ENCODE measurements at regions not wholly inside any gene's neighbourhood (a gene's known extent, or its start where the extent isn't known, plus 50 kb on each side); places are given as distances from the start of the nearest gene placed in this dataset.
A peak's percentile ranks its signal among the peaks of the same experiment; 100 is the strongest.

GRCh38 chr14:38868399-38869290 lies 234.4 kb downstream of the SEC23A start (continued):
- TF ChIP-seq NFKBIZ (CRISPR knock-in tag; IDR thresholded peaks at IDR 0.05), result 0 out of 2 replicates have a peak, but pooled peaks have one; percentile 63
- peak; percentile 77; the same call in 1 of the 2 replicates for TF ChIP-seq FOXO1 (CRISPR knock-in tag; IDR thresholded peaks at IDR 0.05)
- no peak for TF ChIP-seq ZNF160 (CRISPR knock-in tag; IDR thresholded peaks at IDR 0.05)
- TF ChIP-seq SNAPC2 (CRISPR knock-in tag; IDR thresholded peaks at IDR 0.05), result 0 out of 2 replicates have a peak, but pooled peaks have one; percentile 65
- TF ChIP-seq, protein P1, sequence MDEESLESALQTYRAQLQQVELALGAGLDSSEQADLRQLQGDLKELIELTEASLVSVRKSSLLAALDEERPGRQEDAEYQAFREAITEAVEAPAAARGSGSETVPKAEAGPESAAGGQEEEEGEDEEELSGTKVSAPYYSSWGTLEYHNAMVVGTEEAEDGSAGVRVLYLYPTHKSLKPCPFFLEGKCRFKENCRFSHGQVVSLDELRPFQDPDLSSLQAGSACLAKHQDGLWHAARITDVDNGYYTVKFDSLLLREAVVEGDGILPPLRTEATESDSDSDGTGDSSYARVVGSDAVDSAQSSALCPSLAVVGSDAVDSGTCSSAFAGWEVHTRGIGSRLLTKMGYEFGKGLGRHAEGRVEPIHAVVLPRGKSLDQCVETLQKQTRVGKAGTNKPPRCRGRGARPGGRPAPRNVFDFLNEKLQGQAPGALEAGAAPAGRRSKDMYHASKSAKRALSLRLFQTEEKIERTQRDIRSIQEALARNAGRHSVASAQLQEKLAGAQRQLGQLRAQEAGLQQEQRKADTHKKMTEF (CRISPR knock-in tag; IDR thresholded peaks at IDR 0.05), result peak; percentile 84
- no peak for TF ChIP-seq ZSCAN25 (CRISPR knock-in tag; IDR thresholded peaks at IDR 0.05)
- TF ChIP-seq ZEB1 (IDR thresholded peaks at IDR 0.05; ENCODE audit: insufficient replicate concordance, low read depth), result no peak
- no peak for TF ChIP-seq DMTF1 (CRISPR knock-in tag; IDR thresholded peaks at IDR 0.05)
- TF ChIP-seq ZNF556 (CRISPR knock-in tag; IDR thresholded peaks at IDR 0.05; ENCODE audit: borderline replicate concordance), result peak; percentile 61; the same call in 1 of the 2 replicates
- TF ChIP-seq ZBTB25 (CRISPR knock-in tag; IDR thresholded peaks at IDR 0.05), result 0 out of 2 replicates have a peak, but pooled peaks have one; percentile 11
- no peak for TF ChIP-seq RFX3 (CRISPR knock-in tag; IDR thresholded peaks at IDR 0.05)
- TF ChIP-seq, protein P2, sequence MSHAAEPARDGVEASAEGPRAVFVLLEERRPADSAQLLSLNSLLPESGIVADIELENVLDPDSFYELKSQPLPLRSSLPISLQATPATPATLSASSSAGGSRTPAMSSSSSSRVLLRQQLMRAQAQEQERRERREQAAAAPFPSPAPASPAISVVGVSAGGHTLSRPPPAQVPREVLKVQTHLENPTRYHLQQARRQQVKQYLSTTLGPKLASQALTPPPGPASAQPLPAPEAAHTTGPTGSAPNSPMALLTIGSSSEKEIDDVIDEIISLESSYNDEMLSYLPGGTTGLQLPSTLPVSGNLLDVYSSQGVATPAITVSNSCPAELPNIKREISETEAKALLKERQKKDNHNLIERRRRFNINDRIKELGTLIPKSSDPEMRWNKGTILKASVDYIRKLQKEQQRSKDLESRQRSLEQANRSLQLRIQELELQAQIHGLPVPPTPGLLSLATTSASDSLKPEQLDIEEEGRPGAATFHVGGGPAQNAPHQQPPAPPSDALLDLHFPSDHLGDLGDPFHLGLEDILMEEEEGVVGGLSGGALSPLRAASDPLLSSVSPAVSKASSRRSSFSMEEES (CRISPR knock-in tag; IDR thresholded peaks at IDR 0.05), result no peak
- TF ChIP-seq ATRX (CRISPR knock-in tag; IDR thresholded peaks at IDR 0.05; ENCODE audit: borderline replicate concordance), result no peak
- peak; percentile 78 for TF ChIP-seq HOXA5 (CRISPR knock-in tag; IDR thresholded peaks at IDR 0.05)
- no peak for TF ChIP-seq ZNF432 (CRISPR knock-in tag; IDR thresholded peaks at IDR 0.05; ENCODE audit: borderline replicate concordance)
- 0 out of 2 replicates have a peak, but pooled peaks have one; percentile 60 for TF ChIP-seq SMAD9 (CRISPR knock-in tag; IDR thresholded peaks at IDR 0.05)
- TF ChIP-seq, protein P3, sequence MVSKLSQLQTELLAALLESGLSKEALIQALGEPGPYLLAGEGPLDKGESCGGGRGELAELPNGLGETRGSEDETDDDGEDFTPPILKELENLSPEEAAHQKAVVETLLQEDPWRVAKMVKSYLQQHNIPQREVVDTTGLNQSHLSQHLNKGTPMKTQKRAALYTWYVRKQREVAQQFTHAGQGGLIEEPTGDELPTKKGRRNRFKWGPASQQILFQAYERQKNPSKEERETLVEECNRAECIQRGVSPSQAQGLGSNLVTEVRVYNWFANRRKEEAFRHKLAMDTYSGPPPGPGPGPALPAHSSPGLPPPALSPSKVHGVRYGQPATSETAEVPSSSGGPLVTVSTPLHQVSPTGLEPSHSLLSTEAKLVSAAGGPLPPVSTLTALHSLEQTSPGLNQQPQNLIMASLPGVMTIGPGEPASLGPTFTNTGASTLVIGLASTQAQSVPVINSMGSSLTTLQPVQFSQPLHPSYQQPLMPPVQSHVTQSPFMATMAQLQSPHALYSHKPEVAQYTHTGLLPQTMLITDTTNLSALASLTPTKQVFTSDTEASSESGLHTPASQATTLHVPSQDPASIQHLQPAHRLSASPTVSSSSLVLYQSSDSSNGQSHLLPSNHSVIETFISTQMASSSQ (IDR thresholded peaks at IDR 0.05; ENCODE audit: low read depth), result peak; percentile 91
- TF ChIP-seq, protein P3 (CRISPR knock-in tag; IDR thresholded peaks at IDR 0.05; ENCODE audit: borderline replicate concordance), result peak; percentile 83; the same call in 1 of the 2 replicates
- no peak for TF ChIP-seq ZNF121 (CRISPR knock-in tag; IDR thresholded peaks at IDR 0.05)

All from HepG2 (cell line).